ENCODE measurements at regions not wholly inside any gene's neighbourhood (a gene's known extent, or its start where the extent isn't known, plus 50 kb on each side); places are given as distances from the start of the nearest gene placed in this dataset.

DNA sequence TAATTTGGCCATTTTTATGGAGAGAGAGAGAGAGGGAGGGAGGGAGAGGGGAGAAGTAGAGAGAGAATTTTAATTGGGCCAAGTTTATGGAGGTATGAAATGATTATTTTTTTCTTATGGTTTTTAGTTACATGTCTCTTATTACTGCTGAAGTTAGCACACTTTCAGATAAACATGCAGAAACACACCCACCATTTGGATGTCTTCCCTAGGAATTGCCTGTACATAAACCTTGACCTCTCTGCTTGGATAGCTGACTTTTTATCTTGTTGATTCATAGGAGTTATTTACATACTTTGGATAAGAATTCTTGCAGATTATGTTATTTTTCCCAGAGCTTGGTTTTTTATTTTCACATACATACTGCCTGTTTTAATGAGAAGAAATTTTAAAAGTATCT is 310.2 kb upstream of the ADAMTS5 start:
- TF ChIP-seq, protein P1, sequence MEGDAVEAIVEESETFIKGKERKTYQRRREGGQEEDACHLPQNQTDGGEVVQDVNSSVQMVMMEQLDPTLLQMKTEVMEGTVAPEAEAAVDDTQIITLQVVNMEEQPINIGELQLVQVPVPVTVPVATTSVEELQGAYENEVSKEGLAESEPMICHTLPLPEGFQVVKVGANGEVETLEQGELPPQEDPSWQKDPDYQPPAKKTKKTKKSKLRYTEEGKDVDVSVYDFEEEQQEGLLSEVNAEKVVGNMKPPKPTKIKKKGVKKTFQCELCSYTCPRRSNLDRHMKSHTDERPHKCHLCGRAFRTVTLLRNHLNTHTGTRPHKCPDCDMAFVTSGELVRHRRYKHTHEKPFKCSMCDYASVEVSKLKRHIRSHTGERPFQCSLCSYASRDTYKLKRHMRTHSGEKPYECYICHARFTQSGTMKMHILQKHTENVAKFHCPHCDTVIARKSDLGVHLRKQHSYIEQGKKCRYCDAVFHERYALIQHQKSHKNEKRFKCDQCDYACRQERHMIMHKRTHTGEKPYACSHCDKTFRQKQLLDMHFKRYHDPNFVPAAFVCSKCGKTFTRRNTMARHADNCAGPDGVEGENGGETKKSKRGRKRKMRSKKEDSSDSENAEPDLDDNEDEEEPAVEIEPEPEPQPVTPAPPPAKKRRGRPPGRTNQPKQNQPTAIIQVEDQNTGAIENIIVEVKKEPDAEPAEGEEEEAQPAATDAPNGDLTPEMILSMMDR (IDR thresholded peaks at IDR 0.05; ENCODE audit: borderline replicate concordance, extremely low read depth, low read length, poor library complexity, severe bottlenecking), result no peak
- TF ChIP-seq EZH2 (IDR thresholded peaks at IDR 0.05; ENCODE audit: borderline replicate concordance, low read depth, low read length, severe bottlenecking), result no peak
